ENCODE measurements at regions not wholly inside any gene's neighbourhood (a gene's known extent, or its start where the extent isn't known, plus 50 kb on each side); places are given as distances from the start of the nearest gene placed in this dataset.

DNA sequence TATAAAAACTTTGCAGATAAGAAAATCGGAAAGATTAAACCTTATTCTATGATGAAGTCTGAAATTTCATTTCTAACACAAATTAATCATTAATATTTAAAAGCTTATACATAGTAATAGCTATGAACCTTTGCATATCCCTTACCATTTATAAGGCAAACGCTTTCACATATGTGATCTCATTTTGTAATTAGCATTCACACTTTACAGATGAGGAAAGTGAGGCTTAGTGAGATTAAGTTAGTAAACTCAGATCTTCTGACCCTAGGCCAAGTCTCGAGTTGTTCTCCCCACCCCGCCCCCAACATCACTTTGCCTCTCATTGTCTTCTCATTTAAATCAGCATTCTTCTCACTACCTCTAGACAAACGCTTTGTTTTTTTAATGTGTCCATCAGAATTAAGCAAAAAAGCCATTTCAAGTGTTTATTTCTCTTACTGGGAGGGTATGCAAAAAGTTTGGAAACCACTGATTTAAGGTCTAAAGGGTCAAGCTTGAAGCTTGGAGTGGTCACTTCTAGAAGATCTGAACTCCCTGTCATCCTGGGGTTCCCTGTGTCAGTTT lies 172.9 kb upstream of the BCL6 start (continued):
- TF ChIP-seq PRDM15 (CRISPR knock-in tag; IDR thresholded peaks at IDR 0.05) (no peak), YY1 (IDR thresholded peaks at IDR 0.05; ENCODE audit: low read depth, low read length) (no peak), RFX5 (IDR thresholded peaks at IDR 0.05; ENCODE audit: low read depth, low read length) (no peak), POLR2A (IDR thresholded peaks at IDR 0.05; ENCODE audit: low read depth, low read length) (no peak), STAT3 (IDR thresholded peaks at IDR 0.05; ENCODE audit: low read depth, low read length) (no peak)

- in situ Hi-C loops (cut with MboI) (no loop called here), intact Hi-C loops (cut with micrococcal nuclease; ENCODE audit: unreplicated experiment) (loop anchor here (1.0 to 5.0 kb wide), 3 partner anchors 17 to 174 kb away; partner anchors contain the start of gene BCL6)
- Histone ChIP-seq H3K9me3 (replicated peaks; ENCODE audit: control insufficient read depth, insufficient read depth, low read length) (peaks cover 2% of the 10 kb centered on the region; the same call in 1 of the 3 replicates), H3K4me3 (no peak overlapping the region), H3K79me2 (ENCODE audit: control insufficient read depth, insufficient read depth, low read length) (no peaks in the 10 kb centered on the region), H3K4me2 (ENCODE audit: control insufficient read depth, insufficient read depth) (peak overlapping the region; percentile 80), H3K4me1 (ENCODE audit: control insufficient read depth, insufficient read depth, low read length) (peaks cover 18% of the 10 kb centered on the region), H3K27ac (ENCODE audit: control insufficient read depth, insufficient read depth) (no peak overlapping the region), H3K27me3 (replicated peaks in 1 of 2; ENCODE audit: control insufficient read depth in 2 of 2, insufficient read depth in 2 of 2, low read length in 1 of 2) (peaks cover 0 to 2% of the 10 kb centered on the region in 2 experiments; a peak in 1 of 4 replicates), H3K36me3 (ENCODE audit: control insufficient read depth in 2 of 2, insufficient read depth in 2 of 2, low read length in 1 of 2) (no peaks in the 10 kb centered on the region), H3K9ac (ENCODE audit: control insufficient read depth, insufficient read depth, low read length) (no peak overlapping the region), H4K20me1 (ENCODE audit: control insufficient read depth, insufficient read depth) (no peaks in the 10 kb centered on the region), H2AFZ (ENCODE audit: control insufficient read depth, low read depth, low read length) (no peak overlapping the region)
- 3% methylated on average over 6 of the region's 6 CpGs for WGBS (ENCODE audit: insufficient coverage, insufficient replicate concordance, low lambda C conversion rate, missing lambda C conversion rate)
- ChIA-PET RAD21 (ENCODE audit: unreplicated experiment) (no interaction called here), CTCF (interaction anchor here (0.9 kb wide), 1 partner anchor 9 kb away, joined by 3 read pairs; no protein-coding TSS in a partner anchor), POLR2A (no interaction called here), SMC1A (ENCODE audit: uncharacterized antibody, unreplicated experiment) (interaction anchor here (1.0 to 1.7 kb wide), 3 partner anchors 19 to 149 kb away, joined by 3 to 7 read pairs (median 4); no protein-coding TSS in a partner anchor)
- no TSS peak for BruUV-seq (replicated peaks)
- ATAC-seq: peak; percentile 90
- DNase-seq (ENCODE audit: low read depth, low spot score): peak; percentile 40
- FAIRE-seq: peak; percentile 88
- TF ChIP-seq, protein P1, sequence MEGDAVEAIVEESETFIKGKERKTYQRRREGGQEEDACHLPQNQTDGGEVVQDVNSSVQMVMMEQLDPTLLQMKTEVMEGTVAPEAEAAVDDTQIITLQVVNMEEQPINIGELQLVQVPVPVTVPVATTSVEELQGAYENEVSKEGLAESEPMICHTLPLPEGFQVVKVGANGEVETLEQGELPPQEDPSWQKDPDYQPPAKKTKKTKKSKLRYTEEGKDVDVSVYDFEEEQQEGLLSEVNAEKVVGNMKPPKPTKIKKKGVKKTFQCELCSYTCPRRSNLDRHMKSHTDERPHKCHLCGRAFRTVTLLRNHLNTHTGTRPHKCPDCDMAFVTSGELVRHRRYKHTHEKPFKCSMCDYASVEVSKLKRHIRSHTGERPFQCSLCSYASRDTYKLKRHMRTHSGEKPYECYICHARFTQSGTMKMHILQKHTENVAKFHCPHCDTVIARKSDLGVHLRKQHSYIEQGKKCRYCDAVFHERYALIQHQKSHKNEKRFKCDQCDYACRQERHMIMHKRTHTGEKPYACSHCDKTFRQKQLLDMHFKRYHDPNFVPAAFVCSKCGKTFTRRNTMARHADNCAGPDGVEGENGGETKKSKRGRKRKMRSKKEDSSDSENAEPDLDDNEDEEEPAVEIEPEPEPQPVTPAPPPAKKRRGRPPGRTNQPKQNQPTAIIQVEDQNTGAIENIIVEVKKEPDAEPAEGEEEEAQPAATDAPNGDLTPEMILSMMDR (IDR thresholded peaks at IDR 0.05 in 2 of 3, conservative IDR thresholded peaks at IDR 0.05 in 1 of 3; ENCODE audit: control insufficient read depth in 2 of 3, extremely low read depth in 1 of 3, insufficient read depth in 1 of 3, low read depth in 3 of 3, low read length in 3 of 3): no peak
- TF ChIP-seq BRCA1 (IDR thresholded peaks at IDR 0.05; ENCODE audit: low read depth, low read length): no peak
- TF ChIP-seq SUZ12 (IDR thresholded peaks at IDR 0.05; ENCODE audit: unreplicated experiment): no peak
- TF ChIP-seq ZNF622 (IDR thresholded peaks at IDR 0.05): no peak
- no peak for TF ChIP-seq MYB (IDR thresholded peaks at IDR 0.05; ENCODE audit: borderline replicate concordance, low read depth, low read length)
- peak; percentile 48; the same call in 1 of the 2 replicates for TF ChIP-seq JUND (IDR thresholded peaks at IDR 0.05; ENCODE audit: low read depth, low read length)
- TF ChIP-seq NFXL1 (IDR thresholded peaks at IDR 0.05; ENCODE audit: borderline replicate concordance): no peak
- TF ChIP-seq SIX5 (IDR thresholded peaks at IDR 0.05; ENCODE audit: low read depth, low read length, severe bottlenecking): no peak
- no peak; a peak in 1 of 4 replicates for TF ChIP-seq CEBPB (IDR thresholded peaks at IDR 0.05; ENCODE audit: borderline replicate concordance in 1 of 2, low read depth in 2 of 2, low read length in 2 of 2)
- no peak for TF ChIP-seq POLR2AphosphoS2 (IDR thresholded peaks at IDR 0.05; ENCODE audit: low read depth, low read length)
- TF ChIP-seq EGR1 (IDR thresholded peaks at IDR 0.05; ENCODE audit: borderline replicate concordance in 1 of 2, low read depth in 2 of 2, low read length in 2 of 2): 0 out of 3 replicates have a peak, but pooled peaks of 1 of the 2 experiments have one; percentile 41
- no peak; the same call in 1 of the 2 replicates for TF ChIP-seq BMI1 (IDR thresholded peaks at IDR 0.05; ENCODE audit: borderline replicate concordance)
- no peak for TF ChIP-seq RFX5 (IDR thresholded peaks at IDR 0.05; ENCODE audit: low read depth, low read length)
- peak; percentile 36; the same call in 1 of the 2 replicates for TF ChIP-seq GABPA (IDR thresholded peaks at IDR 0.05; ENCODE audit: low read depth)
Measured at GRCh38 chr3:187919048-187919447, 173.8 kb upstream of the BCL6 start.
